ENCODE measurements at regions not wholly inside any gene's neighbourhood (a gene's known extent, or its start where the extent isn't known, plus 50 kb on each side); places are given as distances from the start of the nearest gene placed in this dataset.

- H3K4me3 ChIP-seq (ENCODE audit: low read depth, low read length): no peak overlapping the region
- no peak for TF ChIP-seq CTCF (IDR thresholded peaks at IDR 0.05; ENCODE audit: low read depth, low read length)
These were observed 227.8 kb downstream of the STIM2 start for GRCh38 chr4:27088491-27088890.

GRCh38 chr4:27089186-27089585 is 228.5 kb downstream of the STIM2 start:
- no peak overlapping the region for H3K4me3 ChIP-seq (ENCODE audit: low read depth, low read length)
- TF ChIP-seq CTCF (IDR thresholded peaks at IDR 0.05; ENCODE audit: low read depth, low read length): no peak

- H3K4me3 ChIP-seq (ENCODE audit: low read depth, low read length): no peak overlapping the region
- no peak for TF ChIP-seq CTCF (IDR thresholded peaks at IDR 0.05; ENCODE audit: low read depth, low read length)
These were observed 229.8 kb downstream of the STIM2 start for GRCh38 chr4:27090406-27090805.

GRCh38 chr4:27094224-27094623 is 233.6 kb downstream of the STIM2 start:
- no peak overlapping the region for H3K4me3 ChIP-seq (ENCODE audit: low read depth, low read length)
- no peak for TF ChIP-seq CTCF (IDR thresholded peaks at IDR 0.05; ENCODE audit: low read depth, low read length)

- no peak for TF ChIP-seq CTCF (IDR thresholded peaks at IDR 0.05; ENCODE audit: low read depth, low read length)
- no peak overlapping the region for H3K4me3 ChIP-seq (ENCODE audit: low read depth, low read length)
These were observed 234.1 kb downstream of the STIM2 start for GRCh38 chr4:27094783-27095182.

GRCh38 chr4:27096142-27096824 is 235.6 kb downstream of the STIM2 start:
- TF ChIP-seq CTCF (IDR thresholded peaks at IDR 0.05; ENCODE audit: low read depth, low read length): no peak
- H3K4me3 ChIP-seq (ENCODE audit: low read depth, low read length): no peak overlapping the region

- no peak overlapping the region for H3K4me3 ChIP-seq (ENCODE audit: low read depth, low read length)
- no peak for TF ChIP-seq CTCF (IDR thresholded peaks at IDR 0.05; ENCODE audit: low read depth, low read length)
These were observed 237.4 kb downstream of the STIM2 start for GRCh38 chr4:27098034-27098433.

All from WI38 (cell line).